ENCODE measurements at regions not wholly inside any gene's neighbourhood (a gene's known extent, or its start where the extent isn't known, plus 50 kb on each side); places are given as distances from the start of the nearest gene placed in this dataset.

- intact Hi-C loops (cut with DNase I): no loop called here
- Histone ChIP-seq H3K27ac (ENCODE audit: low read length) (no peak overlapping the region), H3K27me3 (ENCODE audit: control insufficient read depth, insufficient read depth) (no peaks in the 10 kb centered on the region), H3K4me1 (ENCODE audit: control insufficient read depth, insufficient read depth, low read length) (peaks cover 2% of the 10 kb centered on the region), H3K4me3 (ENCODE audit: low read length) (no peak overlapping the region), H3K9me3 (ENCODE audit: control insufficient read depth, low read length) (no peaks in the 10 kb centered on the region)
- 90% methylated on average over 1 of the region's 1 CpG for WGBS
- ATAC-seq (no peak), DNase-seq (no peak)
These were observed 65.2 kb upstream of the MNS1 start for GRCh38 chr15:56530157-56530556.

GRCh38 chr15:56528136-56528535 lies 63.2 kb upstream of the MNS1 start:
- no peaks in the 10 kb centered on the region for H3K27me3 ChIP-seq (ENCODE audit: control insufficient read depth, insufficient read depth)
- H3K4me1 ChIP-seq (ENCODE audit: control insufficient read depth, insufficient read depth, low read length): peaks cover 2% of the 10 kb centered on the region
- WGBS: 41% methylated on average over 3 of the region's 3 CpGs
- ATAC-seq (no peak), DNase-seq (no peak)
- no peak overlapping the region for H3K27ac ChIP-seq (ENCODE audit: low read length)
- H3K4me3 ChIP-seq (ENCODE audit: low read length): no peak overlapping the region
- H3K9me3 ChIP-seq (ENCODE audit: control insufficient read depth, low read length): no peaks in the 10 kb centered on the region
- intact Hi-C loops (cut with DNase I): no loop called here

DNA sequence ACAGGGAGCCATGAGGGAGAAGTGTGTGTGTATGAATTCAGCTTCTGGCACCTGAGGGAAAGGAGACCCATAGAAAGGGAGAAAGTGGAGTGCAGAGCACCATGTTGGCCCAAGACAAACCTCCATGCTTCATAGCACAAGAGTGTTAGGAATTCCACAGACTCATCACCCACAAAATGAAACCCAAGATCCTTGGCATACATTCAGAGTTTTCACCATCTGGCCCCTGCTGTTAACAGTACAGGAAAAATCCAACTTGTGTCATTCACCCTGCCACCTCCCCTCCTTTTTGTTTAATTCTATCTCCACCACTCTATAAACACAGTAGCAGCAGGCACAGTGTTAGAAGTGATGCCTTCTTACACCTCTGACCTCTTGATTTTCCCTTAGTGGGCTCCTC lies 60.0 kb upstream of the MNS1 start:
- ATAC-seq: no peak
- intact Hi-C loops (cut with DNase I): no loop called here
- no peak overlapping the region for H3K27ac ChIP-seq (ENCODE audit: low read length)
- peaks cover 2% of the 10 kb centered on the region for H3K4me1 ChIP-seq (ENCODE audit: control insufficient read depth, insufficient read depth, low read length)
- no peak overlapping the region for H3K4me3 ChIP-seq (ENCODE audit: low read length)
- no peaks in the 10 kb centered on the region for H3K27me3 ChIP-seq (ENCODE audit: control insufficient read depth, insufficient read depth)
- no peak for DNase-seq
- no peaks in the 10 kb centered on the region for H3K9me3 ChIP-seq (ENCODE audit: control insufficient read depth, low read length)

GRCh38 chr15:56523521-56523920 lies 58.6 kb upstream of the MNS1 start:
- ATAC-seq: no peak
- no peak overlapping the region for H3K27ac ChIP-seq (ENCODE audit: low read length)
- peaks cover 2% of the 10 kb centered on the region for H3K4me1 ChIP-seq (ENCODE audit: control insufficient read depth, insufficient read depth, low read length)
- intact Hi-C loops (cut with DNase I): no loop called here
- WGBS: 45% methylated on average over 2 of the region's 2 CpGs
- H3K4me3 ChIP-seq (ENCODE audit: low read length): no peak overlapping the region
- no peak for DNase-seq
- no peaks in the 10 kb centered on the region for H3K9me3 ChIP-seq (ENCODE audit: control insufficient read depth, low read length)
- H3K27me3 ChIP-seq (ENCODE audit: control insufficient read depth, insufficient read depth): no peaks in the 10 kb centered on the region

- H3K4me1 ChIP-seq (ENCODE audit: control insufficient read depth, insufficient read depth, low read length): no peaks in the 10 kb centered on the region
- no peak overlapping the region for H3K4me3 ChIP-seq (ENCODE audit: low read length)
- no peak overlapping the region for H3K27ac ChIP-seq (ENCODE audit: low read length)
- no peaks in the 10 kb centered on the region for H3K9me3 ChIP-seq (ENCODE audit: control insufficient read depth, low read length)
- DNase-seq (no peak), ATAC-seq (no peak)
- H3K27me3 ChIP-seq (ENCODE audit: control insufficient read depth, insufficient read depth): no peaks in the 10 kb centered on the region
- intact Hi-C loops (cut with DNase I): no loop called here
These were observed 54.1 kb upstream of the MNS1 start for GRCh38 chr15:56519000-56519399.

All from right cardiac atrium (tissue), 5 donors.